ENCODE measurements at regions not wholly inside any gene's neighbourhood (a gene's known extent, or its start where the extent isn't known, plus 50 kb on each side); places are given as distances from the start of the nearest gene placed in this dataset.

DNA sequence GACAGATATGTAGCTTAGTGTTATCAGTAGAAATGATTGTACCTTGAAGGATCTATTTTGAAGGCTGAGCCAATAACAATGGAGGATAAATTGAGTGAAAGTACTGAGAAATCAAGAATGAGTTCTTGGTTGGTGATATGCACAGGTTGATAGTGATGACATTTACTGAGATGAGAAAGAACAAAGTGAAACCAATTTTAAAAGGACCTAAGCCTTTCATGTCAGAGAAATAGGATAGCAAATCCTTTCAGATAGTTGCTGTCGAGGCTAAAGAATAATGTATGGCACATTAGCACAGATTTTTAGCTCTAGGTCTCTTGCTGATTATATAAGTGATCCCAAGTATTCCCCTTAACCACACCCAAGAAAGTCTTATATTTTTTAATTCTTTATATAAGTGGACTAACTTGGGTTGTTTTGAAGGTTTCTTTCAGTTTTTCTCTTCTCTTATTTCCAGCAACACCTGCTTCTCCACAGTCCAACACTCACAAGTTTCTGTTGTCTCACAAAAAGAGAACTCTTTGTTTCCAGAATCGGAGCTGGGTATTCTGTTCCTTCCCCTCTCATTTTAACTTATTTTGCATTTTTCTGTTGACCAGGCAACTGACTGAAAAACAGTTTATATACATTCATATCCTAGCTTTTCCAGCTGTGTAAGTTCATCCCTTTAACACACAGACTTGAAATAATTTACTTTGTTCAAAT, 286.9 kb upstream of the ATP10B start:
- H3K27ac ChIP-seq (ENCODE audit: low read depth, low read length) = no peak overlapping the region
- peaks cover 0 to 8% (median 3%) of the 10 kb centered on the region in 5 donors for H3K4me1 ChIP-seq (ENCODE audit: control insufficient read depth in 5 of 5, insufficient read depth in 5 of 5, low read length in 5 of 5)
- H3K9me3 ChIP-seq (ENCODE audit: control insufficient read depth in 5 of 5, low read length in 5 of 5) = peaks cover 0 to 6% (median 0%) of the 10 kb centered on the region in 5 donors
- H3K36me3 ChIP-seq (ENCODE audit: control insufficient read depth in 5 of 5, insufficient read depth in 5 of 5, low read length in 5 of 5) = no peaks in the 10 kb centered on the region
- H3K9ac ChIP-seq (ENCODE audit: low read length in 5 of 5) = no peak overlapping the region
- no peaks in the 10 kb centered on the region for H3K27me3 ChIP-seq (ENCODE audit: control insufficient read depth in 5 of 5, insufficient read depth in 4 of 5, low read length in 5 of 5)
- H3K4me3 ChIP-seq (ENCODE audit: low read depth in 1 of 5, low read length in 5 of 5) = no peak overlapping the region

GRCh38 chr5:161134956-161135355, 282.9 kb upstream of the ATP10B start:
- Histone ChIP-seq H3K4me3 (ENCODE audit: low read depth in 1 of 5, low read length in 5 of 5) (no peak overlapping the region), H3K36me3 (ENCODE audit: control insufficient read depth in 5 of 5, insufficient read depth in 5 of 5, low read length in 5 of 5) (no peaks in the 10 kb centered on the region), H3K27me3 (ENCODE audit: control insufficient read depth in 5 of 5, insufficient read depth in 4 of 5, low read length in 5 of 5) (no peaks in the 10 kb centered on the region), H3K9ac (ENCODE audit: low read length in 5 of 5) (no peak overlapping the region), H3K9me3 (ENCODE audit: control insufficient read depth in 5 of 5, low read length in 5 of 5) (peaks cover 0 to 3% (median 0%) of the 10 kb centered on the region in 5 donors), H3K4me1 (ENCODE audit: control insufficient read depth in 5 of 5, insufficient read depth in 5 of 5, low read length in 5 of 5) (no peaks in the 10 kb centered on the region), H3K27ac (ENCODE audit: low read depth, low read length) (no peak overlapping the region)

GRCh38 chr5:161134083-161134482, 282.1 kb upstream of the ATP10B start:
- H3K9me3 ChIP-seq (ENCODE audit: control insufficient read depth in 5 of 5, low read length in 5 of 5) = peaks cover 0 to 5% (median 0%) of the 10 kb centered on the region in 5 donors

DNA sequence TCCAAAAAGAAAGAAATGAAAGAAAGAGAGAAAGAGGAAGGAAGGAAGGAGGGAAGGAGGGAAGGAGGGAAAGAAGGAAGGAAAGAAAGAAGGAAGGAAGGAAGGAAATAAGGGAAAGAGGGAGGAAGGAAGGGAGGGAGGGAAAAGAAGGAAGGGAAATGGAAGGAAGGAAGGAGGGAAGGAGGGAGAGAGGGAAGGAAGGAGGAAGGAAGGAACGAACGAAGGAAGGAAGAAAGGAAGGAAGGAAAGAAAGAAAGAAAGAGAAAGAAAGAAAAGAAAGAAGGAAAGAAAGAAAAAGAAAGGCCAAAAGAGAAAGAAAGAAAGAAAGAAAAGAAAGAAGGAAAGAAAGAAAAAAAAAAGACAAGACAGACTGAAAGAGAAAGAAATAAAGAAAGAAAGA, 263.9 kb upstream of the ATP10B start:
- H3K36me3 ChIP-seq (ENCODE audit: control insufficient read depth in 5 of 5, insufficient read depth in 5 of 5, low read length in 5 of 5) = no peaks in the 10 kb centered on the region
- no peaks in the 10 kb centered on the region for H3K4me1 ChIP-seq (ENCODE audit: control insufficient read depth in 5 of 5, insufficient read depth in 5 of 5, low read length in 5 of 5)
- no peak overlapping the region for H3K4me3 ChIP-seq (ENCODE audit: low read depth in 1 of 5, low read length in 5 of 5)
- no peaks in the 10 kb centered on the region for H3K27me3 ChIP-seq (ENCODE audit: control insufficient read depth in 5 of 5, insufficient read depth in 4 of 5, low read length in 5 of 5)
- H3K27ac ChIP-seq (ENCODE audit: low read depth, low read length) = no peak overlapping the region
- no peaks in the 10 kb centered on the region for H3K9me3 ChIP-seq (ENCODE audit: control insufficient read depth in 5 of 5, low read length in 5 of 5)
- no peak overlapping the region for H3K9ac ChIP-seq (ENCODE audit: low read length in 5 of 5)

More at GRCh38 chr5:161134083-161134482, 282.1 kb upstream of the ATP10B start:
- no peaks in the 10 kb centered on the region for H3K27me3 ChIP-seq (ENCODE audit: control insufficient read depth in 5 of 5, insufficient read depth in 4 of 5, low read length in 5 of 5)
- H3K27ac ChIP-seq (ENCODE audit: low read depth, low read length) = no peak overlapping the region
- no peaks in the 10 kb centered on the region for H3K4me1 ChIP-seq (ENCODE audit: control insufficient read depth in 5 of 5, insufficient read depth in 5 of 5, low read length in 5 of 5)
- H3K4me3 ChIP-seq (ENCODE audit: low read depth in 1 of 5, low read length in 5 of 5) = no peak overlapping the region
- H3K9ac ChIP-seq (ENCODE audit: low read length in 5 of 5) = no peak overlapping the region
- H3K36me3 ChIP-seq (ENCODE audit: control insufficient read depth in 5 of 5, insufficient read depth in 5 of 5, low read length in 5 of 5) = no peaks in the 10 kb centered on the region

GRCh38 chr5:161112371-161112770, 260.4 kb upstream of the ATP10B start:
- no peaks in the 10 kb centered on the region for H3K27me3 ChIP-seq (ENCODE audit: control insufficient read depth in 5 of 5, insufficient read depth in 4 of 5, low read length in 5 of 5)
- no peak overlapping the region for H3K4me3 ChIP-seq (ENCODE audit: low read depth in 1 of 5, low read length in 5 of 5)
- no peak overlapping the region for H3K9ac ChIP-seq (ENCODE audit: low read length in 5 of 5)
- no peaks in the 10 kb centered on the region for H3K36me3 ChIP-seq (ENCODE audit: control insufficient read depth in 5 of 5, insufficient read depth in 5 of 5, low read length in 5 of 5)
- no peaks in the 10 kb centered on the region for H3K4me1 ChIP-seq (ENCODE audit: control insufficient read depth in 5 of 5, insufficient read depth in 5 of 5, low read length in 5 of 5)
- H3K9me3 ChIP-seq (ENCODE audit: control insufficient read depth in 5 of 5, low read length in 5 of 5) = no peaks in the 10 kb centered on the region
- H3K27ac ChIP-seq (ENCODE audit: low read depth, low read length) = no peak overlapping the region

DNA sequence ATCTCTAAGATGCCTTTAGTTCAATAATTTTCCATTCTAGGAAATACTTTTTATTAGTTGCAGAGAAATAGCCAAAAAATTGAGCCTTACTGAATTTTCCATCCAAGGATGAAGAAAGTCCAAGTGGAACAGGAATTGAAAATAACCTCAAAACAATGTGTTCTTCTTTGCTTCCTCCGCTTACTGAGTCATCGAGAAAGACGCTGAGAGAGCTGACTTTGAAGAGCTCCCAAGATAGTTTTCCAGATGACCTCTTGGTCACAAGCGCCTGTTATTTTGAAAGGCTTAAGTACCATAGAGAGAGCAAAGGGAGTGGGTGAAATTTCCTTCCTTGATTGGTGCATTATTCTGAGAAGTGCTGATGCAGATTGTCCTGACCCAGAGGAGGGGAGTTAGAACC, 253.5 kb upstream of the ATP10B start:
- H3K27ac ChIP-seq (ENCODE audit: low read depth, low read length) = no peak overlapping the region
- no peaks in the 10 kb centered on the region for H3K36me3 ChIP-seq (ENCODE audit: control insufficient read depth in 5 of 5, insufficient read depth in 5 of 5, low read length in 5 of 5)
- H3K9ac ChIP-seq (ENCODE audit: low read length in 5 of 5) = no peak overlapping the region
- H3K4me3 ChIP-seq (ENCODE audit: low read depth in 1 of 5, low read length in 5 of 5) = no peak overlapping the region
- H3K9me3 ChIP-seq (ENCODE audit: control insufficient read depth in 5 of 5, low read length in 5 of 5) = no peaks in the 10 kb centered on the region
- H3K27me3 ChIP-seq (ENCODE audit: control insufficient read depth in 5 of 5, insufficient read depth in 4 of 5, low read length in 5 of 5) = no peaks in the 10 kb centered on the region
- peaks cover 0 to 9% (median 0%) of the 10 kb centered on the region in 5 donors for H3K4me1 ChIP-seq (ENCODE audit: control insufficient read depth in 5 of 5, insufficient read depth in 5 of 5, low read length in 5 of 5)

DNA sequence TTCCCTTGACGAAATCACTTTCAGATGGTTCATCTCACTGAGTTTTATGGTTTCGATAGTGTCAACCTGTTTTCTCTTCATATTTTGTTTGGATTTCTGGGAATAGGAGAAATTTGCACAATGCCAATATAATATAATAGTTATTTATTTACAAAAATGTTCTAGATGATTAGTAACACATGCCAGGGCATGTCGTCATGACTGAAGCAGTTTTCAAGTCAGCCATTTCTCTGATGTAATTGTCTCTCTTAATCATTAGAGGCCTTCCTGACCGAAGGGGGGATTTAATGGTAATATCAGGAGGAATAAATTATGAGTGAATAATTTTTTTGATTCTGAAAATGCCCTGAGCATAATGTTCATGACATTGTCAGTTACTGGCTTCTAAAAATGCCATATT, 246.5 kb upstream of the ATP10B start:
- H3K27me3 ChIP-seq (ENCODE audit: control insufficient read depth in 5 of 5, insufficient read depth in 4 of 5, low read length in 5 of 5) = no peaks in the 10 kb centered on the region
- H3K36me3 ChIP-seq (ENCODE audit: control insufficient read depth in 5 of 5, insufficient read depth in 5 of 5, low read length in 5 of 5) = no peaks in the 10 kb centered on the region
- no peak overlapping the region for H3K9ac ChIP-seq (ENCODE audit: low read length in 5 of 5)
- no peak overlapping the region for H3K4me3 ChIP-seq (ENCODE audit: low read depth in 1 of 5, low read length in 5 of 5)
- no peak overlapping the region for H3K27ac ChIP-seq (ENCODE audit: low read depth, low read length)
- H3K9me3 ChIP-seq (ENCODE audit: control insufficient read depth in 5 of 5, low read length in 5 of 5) = peaks cover 0 to 5% (median under 1%) of the 10 kb centered on the region in 5 donors
- no peaks in the 10 kb centered on the region for H3K4me1 ChIP-seq (ENCODE audit: control insufficient read depth in 5 of 5, insufficient read depth in 5 of 5, low read length in 5 of 5)

GRCh38 chr5:161096581-161096980, 244.6 kb upstream of the ATP10B start:
- Histone ChIP-seq H3K4me3 (ENCODE audit: low read depth in 1 of 5, low read length in 5 of 5) (no peak overlapping the region), H3K4me1 (ENCODE audit: control insufficient read depth in 5 of 5, insufficient read depth in 5 of 5, low read length in 5 of 5) (no peaks in the 10 kb centered on the region), H3K27ac (ENCODE audit: low read depth, low read length) (no peak overlapping the region), H3K36me3 (ENCODE audit: control insufficient read depth in 5 of 5, insufficient read depth in 5 of 5, low read length in 5 of 5) (no peaks in the 10 kb centered on the region), H3K9ac (ENCODE audit: low read length in 5 of 5) (no peak overlapping the region), H3K9me3 (ENCODE audit: control insufficient read depth in 5 of 5, low read length in 5 of 5) (peaks cover 0 to 12% (median 6%) of the 10 kb centered on the region in 5 donors), H3K27me3 (ENCODE audit: control insufficient read depth in 5 of 5, insufficient read depth in 4 of 5, low read length in 5 of 5) (no peaks in the 10 kb centered on the region)

DNA sequence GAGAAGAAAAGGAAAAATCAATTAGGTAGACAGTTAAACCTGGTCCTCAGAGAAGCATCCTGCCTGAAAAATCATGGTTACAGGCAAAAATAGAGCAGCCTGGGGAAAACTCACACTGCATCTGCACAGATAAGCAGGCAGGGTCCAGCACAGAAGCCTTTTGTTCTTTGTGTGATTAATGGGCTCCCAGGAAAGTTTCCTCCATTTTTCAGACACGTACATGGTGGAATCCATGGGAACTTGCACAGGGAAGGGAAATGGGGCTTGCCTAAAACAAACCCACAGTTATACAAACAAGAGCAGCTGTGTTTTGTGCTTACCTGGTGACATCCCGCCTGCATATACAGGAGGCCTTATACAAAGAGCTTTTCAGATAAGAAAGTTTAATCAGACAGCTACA, 243.9 kb upstream of the ATP10B start:
- Histone ChIP-seq H3K4me1 (ENCODE audit: control insufficient read depth in 5 of 5, insufficient read depth in 5 of 5, low read length in 5 of 5) (no peaks in the 10 kb centered on the region), H3K36me3 (ENCODE audit: control insufficient read depth in 5 of 5, insufficient read depth in 5 of 5, low read length in 5 of 5) (no peaks in the 10 kb centered on the region), H3K9me3 (ENCODE audit: control insufficient read depth in 5 of 5, low read length in 5 of 5) (peaks cover 0 to 12% (median 6%) of the 10 kb centered on the region in 5 donors), H3K4me3 (ENCODE audit: low read depth in 1 of 5, low read length in 5 of 5) (no peak overlapping the region), H3K27me3 (ENCODE audit: control insufficient read depth in 5 of 5, insufficient read depth in 4 of 5, low read length in 5 of 5) (no peaks in the 10 kb centered on the region), H3K9ac (ENCODE audit: low read length in 5 of 5) (no peak overlapping the region), H3K27ac (ENCODE audit: low read depth, low read length) (no peak overlapping the region)

DNA sequence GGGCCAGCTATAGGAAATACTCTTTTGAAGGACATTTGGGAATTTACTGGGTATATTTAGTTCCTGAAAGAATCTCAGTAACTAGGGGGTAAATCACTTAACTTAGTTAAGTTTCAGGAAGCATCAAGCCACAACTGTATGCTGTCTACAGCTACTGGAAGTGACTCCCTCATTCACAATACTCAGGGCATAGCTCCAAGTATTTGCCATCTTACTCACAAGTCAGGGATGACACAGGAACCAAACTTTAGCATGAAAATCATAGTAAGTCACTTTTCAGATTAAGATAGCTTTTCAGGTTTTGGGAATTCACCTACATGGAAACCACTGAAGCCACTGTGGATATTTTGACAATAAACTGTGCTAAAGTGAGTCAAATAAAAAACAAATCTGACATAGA, 242.4 kb upstream of the ATP10B start:
- Histone ChIP-seq H3K4me3 (ENCODE audit: low read depth in 1 of 5, low read length in 5 of 5) (no peak overlapping the region), H3K36me3 (ENCODE audit: control insufficient read depth in 5 of 5, insufficient read depth in 5 of 5, low read length in 5 of 5) (no peaks in the 10 kb centered on the region), H3K9me3 (ENCODE audit: control insufficient read depth in 5 of 5, low read length in 5 of 5) (peaks cover 0 to 13% (median 6%) of the 10 kb centered on the region in 5 donors), H3K27ac (ENCODE audit: low read depth, low read length) (no peak overlapping the region), H3K9ac (ENCODE audit: low read length in 5 of 5) (no peak overlapping the region), H3K27me3 (ENCODE audit: control insufficient read depth in 5 of 5, insufficient read depth in 4 of 5, low read length in 5 of 5) (no peaks in the 10 kb centered on the region), H3K4me1 (ENCODE audit: control insufficient read depth in 5 of 5, insufficient read depth in 5 of 5, low read length in 5 of 5) (no peaks in the 10 kb centered on the region)

Measured in subcutaneous abdominal adipose tissue (tissue), 5 donors.